ENCODE measurements at regions not wholly inside any gene's neighbourhood (a gene's known extent, or its start where the extent isn't known, plus 50 kb on each side); places are given as distances from the start of the nearest gene placed in this dataset.

DNA sequence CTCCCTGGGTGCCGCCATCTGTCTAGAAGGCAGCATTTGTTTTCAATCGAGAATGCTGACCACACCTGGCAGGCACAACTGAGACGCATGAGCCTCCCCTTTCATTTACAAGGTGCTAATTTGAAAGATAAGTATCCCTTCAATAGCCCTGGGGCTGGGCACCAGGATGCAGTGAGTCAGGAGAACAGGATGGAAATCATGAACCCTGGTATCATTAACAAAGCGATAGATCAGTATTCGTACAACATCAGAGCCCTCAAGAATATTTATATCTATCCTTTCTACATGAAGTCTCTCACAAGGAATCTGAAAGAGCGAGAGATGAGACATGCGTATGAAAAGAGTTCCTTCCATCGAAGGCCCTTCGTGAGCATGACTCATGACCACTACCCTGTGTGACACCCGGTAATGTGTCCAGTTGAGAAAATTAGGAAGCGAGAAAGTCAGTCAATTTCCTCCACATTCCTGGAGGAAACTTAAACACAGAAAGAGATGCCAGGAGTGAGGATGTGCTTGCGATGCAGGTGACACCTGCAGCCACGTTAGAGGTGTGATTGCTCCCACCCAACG is 123.1 kb upstream of the PITRM1 start:
- no peaks in the 10 kb centered on the region for H3K36me3 ChIP-seq
- H3K4me3 ChIP-seq, result no peak overlapping the region
- no peaks in the 10 kb centered on the region for H3K27me3 ChIP-seq
- DNase-seq, result no peak
- H3K27ac ChIP-seq, result no peak overlapping the region
- no peaks in the 10 kb centered on the region for H3K4me1 ChIP-seq
- no peaks in the 10 kb centered on the region for H3K9me3 ChIP-seq (replicated peaks)

DNA sequence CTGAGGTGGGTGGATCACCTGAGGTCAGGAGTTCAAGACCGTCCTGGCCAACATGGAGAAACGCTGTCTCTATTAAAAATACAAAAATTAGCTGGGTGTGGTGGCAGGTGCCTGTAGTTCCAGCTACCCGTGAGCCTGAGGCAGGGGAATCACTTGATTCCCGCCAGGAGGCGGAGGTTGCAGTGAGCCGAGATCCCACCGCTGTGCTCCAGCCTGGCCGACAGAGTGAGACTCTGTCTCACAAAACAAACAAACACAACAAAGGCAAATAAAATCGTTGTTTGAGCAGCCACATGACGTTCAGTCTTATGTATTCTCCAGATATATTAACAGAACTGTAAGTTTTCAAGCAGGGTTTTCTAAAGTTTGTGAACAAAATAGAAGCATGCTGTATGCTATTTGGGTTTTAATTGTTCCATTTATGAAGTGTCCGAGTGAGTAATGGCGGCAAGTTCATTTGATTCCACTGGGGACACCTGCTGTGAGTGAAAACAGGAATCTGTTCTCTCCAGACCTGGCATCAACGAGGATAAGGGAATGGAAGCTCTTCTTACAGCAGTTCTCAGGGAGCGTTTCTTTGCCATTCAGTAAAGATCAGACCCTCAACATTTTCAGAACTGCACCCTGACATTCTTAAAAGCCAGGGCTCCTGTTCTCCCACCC is 122.5 kb upstream of the PITRM1 start:
- H3K27ac ChIP-seq, result no peak overlapping the region
- no peaks in the 10 kb centered on the region for H3K4me1 ChIP-seq
- no peaks in the 10 kb centered on the region for H3K27me3 ChIP-seq
- H3K36me3 ChIP-seq, result no peaks in the 10 kb centered on the region
- DNase-seq, result no peak
- H3K9me3 ChIP-seq (replicated peaks), result no peaks in the 10 kb centered on the region
- H3K4me3 ChIP-seq, result no peak overlapping the region

- no peaks in the 10 kb centered on the region for H3K9me3 ChIP-seq (replicated peaks)
- no peak overlapping the region for H3K27ac ChIP-seq
- no peaks in the 10 kb centered on the region for H3K4me1 ChIP-seq
- H3K4me3 ChIP-seq, result no peak overlapping the region
- H3K36me3 ChIP-seq, result no peaks in the 10 kb centered on the region
- H3K27me3 ChIP-seq, result no peaks in the 10 kb centered on the region
- no peak for DNase-seq
Observed at GRCh38 chr10:3293581-3294431, 121.2 kb upstream of the PITRM1 start.

- H3K9me3 ChIP-seq (replicated peaks), result no peaks in the 10 kb centered on the region
- no peak overlapping the region for H3K27ac ChIP-seq
- no peaks in the 10 kb centered on the region for H3K36me3 ChIP-seq
- H3K4me1 ChIP-seq, result no peaks in the 10 kb centered on the region
- no peaks in the 10 kb centered on the region for H3K27me3 ChIP-seq
- no peak overlapping the region for H3K4me3 ChIP-seq
- no peak for DNase-seq
Observed at GRCh38 chr10:3292636-3293035, 120.1 kb upstream of the PITRM1 start.

DNA sequence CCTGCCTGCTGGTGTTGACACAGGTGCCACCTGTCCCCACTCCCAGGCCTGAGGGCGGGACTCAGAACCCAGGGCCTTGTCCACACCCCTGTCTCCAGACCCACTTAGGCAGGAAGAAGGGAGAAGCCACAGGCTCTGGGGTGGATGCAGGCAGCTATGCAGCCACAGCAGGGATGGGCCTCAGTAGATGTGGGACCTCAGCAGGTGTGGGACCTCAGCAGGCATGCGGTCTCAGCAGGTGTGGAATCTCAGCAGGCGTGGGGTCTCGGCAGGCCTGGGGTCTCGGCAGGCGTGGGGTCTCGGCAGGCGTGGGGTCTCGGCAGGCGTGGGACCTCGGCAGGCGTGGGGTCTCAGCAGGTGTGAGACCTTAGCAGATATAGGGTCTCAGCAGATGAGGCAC is 118.0 kb upstream of the PITRM1 start:
- no peaks in the 10 kb centered on the region for H3K9me3 ChIP-seq (replicated peaks)
- H3K27me3 ChIP-seq, result no peaks in the 10 kb centered on the region
- H3K36me3 ChIP-seq, result no peaks in the 10 kb centered on the region
- no peaks in the 10 kb centered on the region for H3K4me1 ChIP-seq
- H3K4me3 ChIP-seq, result no peak overlapping the region
- DNase-seq, result no peak
- H3K27ac ChIP-seq, result no peak overlapping the region

DNA sequence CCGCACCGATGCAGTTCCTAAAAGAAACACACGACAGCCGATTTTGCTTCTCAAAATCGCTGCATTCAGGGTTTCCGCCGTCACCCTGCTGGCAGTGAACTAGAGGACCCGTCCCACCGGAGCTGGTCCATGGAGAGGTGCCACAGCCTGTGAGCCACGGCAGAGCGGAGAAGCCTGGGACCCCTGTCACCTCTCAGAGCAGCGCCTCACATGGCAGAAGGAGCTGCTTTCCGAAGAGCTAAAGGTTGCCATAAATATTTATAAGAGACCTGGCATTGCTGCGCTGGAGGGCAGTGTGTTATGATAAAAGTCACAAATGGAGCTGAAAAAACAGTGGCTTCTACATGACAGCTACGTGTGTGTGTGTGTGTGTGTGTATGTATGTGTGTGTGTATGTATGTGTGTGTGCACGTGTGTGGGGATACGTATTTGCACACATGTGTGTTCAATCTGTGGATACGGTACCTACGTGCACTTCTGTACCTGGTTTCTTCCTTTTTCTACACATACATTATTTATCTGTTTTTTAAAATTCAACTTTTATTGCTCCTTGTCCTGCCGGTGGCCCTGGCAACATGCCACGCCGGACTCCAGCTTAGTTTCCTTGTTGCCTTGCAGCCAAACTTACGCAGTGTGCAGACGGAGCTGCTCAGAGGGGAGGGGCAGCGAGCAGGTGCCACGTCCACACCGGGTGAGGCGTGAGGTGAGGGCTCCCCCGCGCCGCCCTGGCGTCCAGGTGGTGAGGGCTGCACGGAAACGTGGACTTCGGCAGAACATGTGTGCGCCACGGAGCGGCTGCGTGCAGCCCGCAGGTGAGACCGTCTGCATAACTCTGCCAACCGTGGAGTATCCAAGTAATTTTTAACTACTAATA is 115.2 kb upstream of the PITRM1 start:
- no peaks in the 10 kb centered on the region for H3K9me3 ChIP-seq (replicated peaks)
- H3K36me3 ChIP-seq, result no peaks in the 10 kb centered on the region
- no peak for DNase-seq
- no peaks in the 10 kb centered on the region for H3K4me1 ChIP-seq
- H3K4me3 ChIP-seq, result no peak overlapping the region
- no peak overlapping the region for H3K27ac ChIP-seq
- no peaks in the 10 kb centered on the region for H3K27me3 ChIP-seq

DNA sequence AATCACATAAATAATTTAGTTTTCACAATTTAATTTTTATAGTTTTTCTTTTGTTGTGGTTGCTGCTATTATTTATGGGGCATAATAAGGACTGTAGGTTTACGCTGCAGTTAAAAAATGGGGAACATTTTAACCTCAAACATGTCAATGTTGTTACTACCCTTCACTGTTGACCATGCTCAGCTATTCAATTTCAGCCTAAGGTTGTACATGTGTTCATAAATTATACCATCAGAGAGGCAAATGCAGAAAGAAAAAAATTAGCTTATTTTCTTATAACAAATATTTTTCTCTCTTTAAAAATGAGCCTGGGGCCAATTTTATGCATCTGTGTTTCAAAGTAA is 110.1 kb upstream of the PITRM1 start:
- no peak for DNase-seq
- no peaks in the 10 kb centered on the region for H3K36me3 ChIP-seq

DNA sequence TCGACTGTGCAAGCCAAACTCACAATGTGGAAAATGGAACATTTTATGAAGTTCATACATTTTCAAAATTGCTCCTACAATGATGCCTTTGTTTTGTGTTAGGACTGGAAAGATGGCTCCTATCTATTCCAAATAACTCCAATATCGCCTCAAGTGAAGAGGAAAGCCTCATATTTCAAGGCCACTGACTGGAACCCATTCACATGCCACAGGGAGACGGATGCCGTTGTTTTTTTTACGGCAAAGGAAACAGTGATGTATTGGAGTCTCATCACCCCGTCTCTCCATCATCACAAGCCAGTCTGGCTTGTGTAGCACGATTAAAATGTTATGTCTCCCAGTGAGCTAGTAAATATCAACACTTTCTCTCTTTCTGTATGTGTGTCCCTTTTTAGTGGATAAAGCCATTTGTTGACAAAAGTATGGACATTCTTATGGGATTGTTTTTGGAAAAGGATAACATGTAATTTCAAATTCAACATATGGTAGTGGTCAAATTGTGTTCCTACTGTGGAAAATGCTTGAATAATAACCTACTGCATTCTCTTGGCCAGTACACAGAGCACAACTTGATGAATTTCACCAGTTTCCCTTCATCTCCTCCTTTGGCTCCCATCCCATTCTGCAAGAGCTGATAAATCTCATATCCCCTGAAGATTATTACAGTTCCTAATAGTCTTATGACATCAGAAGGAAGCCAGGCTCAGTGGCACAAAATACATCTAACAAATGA is 109.5 kb upstream of the PITRM1 start:
- H3K27ac ChIP-seq, result no peak overlapping the region
- no peaks in the 10 kb centered on the region for H3K4me1 ChIP-seq
- no peak for DNase-seq

More for the DNA sequence above, 110.1 kb upstream of the PITRM1 start:
- Histone ChIP-seq H3K27me3 (no peaks in the 10 kb centered on the region), H3K4me3 (no peak overlapping the region), H3K27ac (no peak overlapping the region), H3K9me3 (replicated peaks) (no peaks in the 10 kb centered on the region), H3K4me1 (no peaks in the 10 kb centered on the region)

GRCh38 chr10:3278771-3279170 is 106.2 kb upstream of the PITRM1 start:
- no peaks in the 10 kb centered on the region for H3K27me3 ChIP-seq
- DNase-seq, result no peak
- no peaks in the 10 kb centered on the region for H3K4me1 ChIP-seq
- no peak overlapping the region for H3K27ac ChIP-seq
- no peaks in the 10 kb centered on the region for H3K9me3 ChIP-seq (replicated peaks)
- H3K36me3 ChIP-seq, result no peaks in the 10 kb centered on the region
- H3K4me3 ChIP-seq, result no peak overlapping the region

More for the DNA sequence above, 109.5 kb upstream of the PITRM1 start:
- no peaks in the 10 kb centered on the region for H3K27me3 ChIP-seq
- H3K4me3 ChIP-seq, result no peak overlapping the region
- H3K36me3 ChIP-seq, result no peaks in the 10 kb centered on the region
- no peaks in the 10 kb centered on the region for H3K9me3 ChIP-seq (replicated peaks)

GRCh38 chr10:3277566-3277965 is 105.0 kb upstream of the PITRM1 start:
- no peaks in the 10 kb centered on the region for H3K4me1 ChIP-seq
- no peaks in the 10 kb centered on the region for H3K9me3 ChIP-seq (replicated peaks)
- DNase-seq, result no peak
- no peaks in the 10 kb centered on the region for H3K36me3 ChIP-seq
- no peak overlapping the region for H3K4me3 ChIP-seq
- H3K27me3 ChIP-seq, result no peaks in the 10 kb centered on the region
- H3K27ac ChIP-seq, result no peak overlapping the region

GRCh38 chr10:3274414-3274813 is 101.8 kb upstream of the PITRM1 start:
- no peaks in the 10 kb centered on the region for H3K9me3 ChIP-seq (replicated peaks)
- H3K27me3 ChIP-seq, result no peaks in the 10 kb centered on the region
- H3K4me1 ChIP-seq, result no peaks in the 10 kb centered on the region
- no peak for DNase-seq
- no peak overlapping the region for H3K27ac ChIP-seq
- H3K36me3 ChIP-seq, result no peaks in the 10 kb centered on the region
- no peak overlapping the region for H3K4me3 ChIP-seq

DNA sequence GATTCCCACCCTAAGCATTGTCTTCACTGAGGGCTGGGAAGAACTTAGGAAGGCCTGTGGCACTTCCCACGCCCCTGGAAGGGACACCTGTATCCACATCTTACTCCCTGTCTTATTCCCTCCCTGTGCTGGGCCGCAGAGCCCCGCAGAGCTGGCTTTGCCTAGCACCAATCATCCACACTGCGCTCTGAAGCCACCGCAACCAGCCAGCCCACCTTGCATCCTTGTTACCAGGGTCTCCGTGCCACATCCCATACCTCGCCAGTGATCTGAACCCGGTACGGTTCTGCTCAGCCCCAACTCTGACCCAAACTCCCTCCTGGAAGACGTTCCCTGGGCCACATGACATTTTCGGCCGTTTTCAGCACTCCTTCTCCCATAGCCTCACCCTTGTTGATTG is 101.4 kb upstream of the PITRM1 start:
- no peaks in the 10 kb centered on the region for H3K9me3 ChIP-seq (replicated peaks)
- no peak for DNase-seq
- H3K27me3 ChIP-seq, result no peaks in the 10 kb centered on the region
- H3K27ac ChIP-seq, result no peak overlapping the region
- no peaks in the 10 kb centered on the region for H3K4me1 ChIP-seq
- no peaks in the 10 kb centered on the region for H3K36me3 ChIP-seq
- H3K4me3 ChIP-seq, result no peak overlapping the region

DNA sequence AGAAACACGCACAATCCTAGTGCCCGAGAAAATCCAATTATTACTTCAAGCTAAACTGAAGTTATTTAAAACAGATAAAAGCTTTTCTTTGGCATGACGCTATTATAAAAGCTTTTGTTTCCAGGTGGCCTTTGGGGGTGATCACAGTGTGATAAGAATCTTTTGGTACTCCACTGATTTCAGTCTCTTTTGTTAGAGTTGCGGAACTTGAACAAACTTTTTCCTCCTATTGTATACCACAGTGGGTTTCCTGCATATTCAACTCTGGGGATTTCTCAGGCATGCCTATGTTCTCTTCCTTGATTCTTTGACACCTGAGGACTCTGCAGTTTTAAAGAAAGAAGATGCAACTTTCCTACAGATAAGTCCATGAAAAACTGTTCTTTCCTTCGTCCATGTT is 99.7 kb upstream of the PITRM1 start:
- no peaks in the 10 kb centered on the region for H3K36me3 ChIP-seq
- H3K4me1 ChIP-seq, result no peaks in the 10 kb centered on the region
- no peak overlapping the region for H3K27ac ChIP-seq
- no peaks in the 10 kb centered on the region for H3K27me3 ChIP-seq
- DNase-seq, result no peak
- H3K4me3 ChIP-seq, result no peak overlapping the region
- no peaks in the 10 kb centered on the region for H3K9me3 ChIP-seq (replicated peaks)

GRCh38 chr10:3271354-3272115 is 99.0 kb upstream of the PITRM1 start:
- Histone ChIP-seq H3K4me1 (no peaks in the 10 kb centered on the region), H3K9me3 (replicated peaks) (no peaks in the 10 kb centered on the region), H3K27me3 (no peaks in the 10 kb centered on the region), H3K27ac (no peak overlapping the region), H3K36me3 (no peaks in the 10 kb centered on the region), H3K4me3 (no peak overlapping the region)
- no peak for DNase-seq

All from SJCRH30 (cell line).